Mammary epithelial cell (primary cell): ENCODE measurements at regions not wholly inside any gene's neighbourhood (a gene's known extent, or its start where the extent isn't known, plus 50 kb on each side); places are given as distances from the start of the nearest gene placed in this dataset.

Experiments used
- CTCF ChIP-seq, 2 donors: IDR thresholded peaks in 1 of 2; conservative IDR thresholded peaks in 1 of 2; 2 replicates each; pipeline ENCODE4 v1.5.1; 2011 to 2012; ENCODE audit warnings: inconsistent platforms in 2 of 2, low read length in 2 of 2, mild to moderate bottlenecking in 2 of 2, control low read depth in 1 of 2, low read depth in 1 of 2; ENCODE audit not compliant: insufficient read depth in 1 of 2; ENCODE audit errors: extremely low read depth in 1 of 2
- EZH2 ChIP-seq: IDR thresholded peaks from 2 replicates; pipeline ENCODE4 v1.6.1; 2012; ENCODE audit warnings: low read length, inconsistent platforms, borderline replicate concordance

GRCh38 chr3:187922704-187923416 lies 177.6 kb upstream of the BCL6 start:
- TF ChIP-seq CTCF (conservative IDR thresholded peaks at IDR 0.05 in 1 of 2, IDR thresholded peaks at IDR 0.05 in 1 of 2; ENCODE audit: extremely low read depth in 1 of 2, insufficient read depth in 1 of 2, low read depth in 1 of 2, low read length in 2 of 2) (no peak), EZH2 (no peak)
